ENCODE measurements at regions not wholly inside any gene's neighbourhood (a gene's known extent, or its start where the extent isn't known, plus 50 kb on each side); places are given as distances from the start of the nearest gene placed in this dataset.
A peak's percentile ranks its signal among the peaks of the same experiment; 100 is the strongest.

GRCh38 chr9:111985315-111985714, 88.7 kb downstream of the UGCG start:
- no peaks in the 10 kb centered on the region for H3K36me3 ChIP-seq (ENCODE audit: control insufficient read depth, low read length)
- peaks cover 45% of the 10 kb centered on the region for H3K4me1 ChIP-seq (ENCODE audit: control insufficient read depth, low read length)
- H4K20me1 ChIP-seq (ENCODE audit: control insufficient read depth, insufficient read depth, low read depth, low read length) = no peaks in the 10 kb centered on the region
- no peaks in the 10 kb centered on the region for H3K9me2 ChIP-seq (replicated peaks; ENCODE audit: control insufficient read depth, low read length)
- no peak overlapping the region for H3K4me2 ChIP-seq (ENCODE audit: low read length)
- H3K27me3 ChIP-seq (ENCODE audit: control insufficient read depth, low read length) = no peaks in the 10 kb centered on the region
- H3K27ac ChIP-seq (ENCODE audit: low read depth, low read length) = no peak overlapping the region
- H3F3A ChIP-seq (ENCODE audit: control insufficient read depth, insufficient read depth) = no peaks in the 10 kb centered on the region
- H3K9me3 ChIP-seq (ENCODE audit: control insufficient read depth, insufficient read depth, low read length) = no peaks in the 10 kb centered on the region
- TF ChIP-seq CTCF (IDR thresholded peaks at IDR 0.05; ENCODE audit: low read depth, low read length, poor library complexity, severe bottlenecking) (no peak), EZH2phosphoT487 (IDR thresholded peaks at IDR 0.05; ENCODE audit: borderline replicate concordance, low read length) (no peak)
- H3K79me2 ChIP-seq (ENCODE audit: control insufficient read depth, low read length) = no peaks in the 10 kb centered on the region
- H3K4me3 ChIP-seq (ENCODE audit: low read length) = no peak overlapping the region

- Histone ChIP-seq H3K36me3 (ENCODE audit: control insufficient read depth, low read length) (no peaks in the 10 kb centered on the region), H3K9me3 (ENCODE audit: control insufficient read depth, insufficient read depth, low read length) (no peaks in the 10 kb centered on the region), H3K4me1 (ENCODE audit: control insufficient read depth, low read length) (peaks cover 45% of the 10 kb centered on the region), H3K4me2 (ENCODE audit: low read length) (peak overlapping the region; percentile 18; the same call in 1 of the 2 replicates), H3K4me3 (ENCODE audit: low read length) (no peak overlapping the region), H3K9me2 (replicated peaks; ENCODE audit: control insufficient read depth, low read length) (no peaks in the 10 kb centered on the region), H3K27ac (ENCODE audit: low read depth, low read length) (no peak overlapping the region), H3F3A (ENCODE audit: control insufficient read depth, insufficient read depth) (no peaks in the 10 kb centered on the region), H3K27me3 (ENCODE audit: control insufficient read depth, low read length) (no peaks in the 10 kb centered on the region), H3K79me2 (ENCODE audit: control insufficient read depth, low read length) (no peaks in the 10 kb centered on the region), H4K20me1 (ENCODE audit: control insufficient read depth, insufficient read depth, low read depth, low read length) (no peaks in the 10 kb centered on the region)
- TF ChIP-seq EZH2phosphoT487 (IDR thresholded peaks at IDR 0.05; ENCODE audit: borderline replicate concordance, low read length) (no peak), CTCF (IDR thresholded peaks at IDR 0.05; ENCODE audit: low read depth, low read length, poor library complexity, severe bottlenecking) (no peak)
Measured at GRCh38 chr9:111986035-111986556, 89.5 kb downstream of the UGCG start.

Measured in DOHH2 (cell line).